ENCODE measurements at regions not wholly inside any gene's neighbourhood (a gene's known extent, or its start where the extent isn't known, plus 50 kb on each side); places are given as distances from the start of the nearest gene placed in this dataset.

GRCh38 chr3:107325446-107325845 is 51.8 kb upstream of the CCDC54 start:
- no peak for TF ChIP-seq CTCF (IDR thresholded peaks at IDR 0.05; ENCODE audit: poor library complexity)
- TF ChIP-seq EZH2phosphoT487 (IDR thresholded peaks at IDR 0.05; ENCODE audit: low read depth, severe bottlenecking, unreplicated experiment): no peak
